ENCODE measurements at regions not wholly inside any gene's neighbourhood (a gene's known extent, or its start where the extent isn't known, plus 50 kb on each side); places are given as distances from the start of the nearest gene placed in this dataset.

DNA sequence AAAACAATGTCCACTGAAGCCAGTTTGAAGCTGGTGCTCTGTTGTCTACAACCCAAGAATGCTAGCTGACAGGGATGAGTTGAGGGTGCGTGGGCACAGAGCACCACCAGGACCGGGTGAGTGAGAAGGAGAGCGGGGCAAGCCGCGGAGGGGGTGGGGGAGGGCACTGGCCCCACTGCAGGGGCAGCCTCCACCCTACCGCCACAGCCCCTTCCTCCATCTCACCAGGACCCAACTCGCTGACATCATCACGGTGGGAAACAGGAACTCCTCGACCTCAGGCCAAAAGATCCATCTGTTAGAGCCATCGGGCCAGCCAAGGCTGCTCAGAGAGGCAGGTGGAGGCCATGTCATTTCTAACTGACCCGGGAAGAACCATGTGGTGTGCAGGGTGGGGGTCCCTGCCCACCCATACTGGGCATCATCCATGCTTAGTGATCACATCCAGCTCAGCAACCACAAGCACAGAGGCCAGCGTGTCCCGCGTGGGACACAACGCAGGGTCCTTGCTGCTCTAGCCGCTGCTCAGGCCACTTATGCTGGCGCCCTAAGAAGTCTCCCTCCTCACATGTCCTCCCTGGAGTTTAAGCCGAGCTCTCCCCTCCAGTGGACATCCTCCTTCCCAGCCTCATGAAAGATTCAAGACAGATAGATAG, 57.6 kb upstream of the GATA2 start:
- H3K36me3 ChIP-seq, result no peaks in the 10 kb centered on the region
- H3K9me3 ChIP-seq, result no peaks in the 10 kb centered on the region
- TF ChIP-seq, protein P1, sequence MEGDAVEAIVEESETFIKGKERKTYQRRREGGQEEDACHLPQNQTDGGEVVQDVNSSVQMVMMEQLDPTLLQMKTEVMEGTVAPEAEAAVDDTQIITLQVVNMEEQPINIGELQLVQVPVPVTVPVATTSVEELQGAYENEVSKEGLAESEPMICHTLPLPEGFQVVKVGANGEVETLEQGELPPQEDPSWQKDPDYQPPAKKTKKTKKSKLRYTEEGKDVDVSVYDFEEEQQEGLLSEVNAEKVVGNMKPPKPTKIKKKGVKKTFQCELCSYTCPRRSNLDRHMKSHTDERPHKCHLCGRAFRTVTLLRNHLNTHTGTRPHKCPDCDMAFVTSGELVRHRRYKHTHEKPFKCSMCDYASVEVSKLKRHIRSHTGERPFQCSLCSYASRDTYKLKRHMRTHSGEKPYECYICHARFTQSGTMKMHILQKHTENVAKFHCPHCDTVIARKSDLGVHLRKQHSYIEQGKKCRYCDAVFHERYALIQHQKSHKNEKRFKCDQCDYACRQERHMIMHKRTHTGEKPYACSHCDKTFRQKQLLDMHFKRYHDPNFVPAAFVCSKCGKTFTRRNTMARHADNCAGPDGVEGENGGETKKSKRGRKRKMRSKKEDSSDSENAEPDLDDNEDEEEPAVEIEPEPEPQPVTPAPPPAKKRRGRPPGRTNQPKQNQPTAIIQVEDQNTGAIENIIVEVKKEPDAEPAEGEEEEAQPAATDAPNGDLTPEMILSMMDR (IDR thresholded peaks at IDR 0.05; ENCODE audit: low read depth, low read length), result no peak
- H3K4me3 ChIP-seq (ENCODE audit: low read depth, low read length), result no peak overlapping the region
- DNase-seq, result no peak
- peaks cover 37% of the 10 kb centered on the region for H3K4me1 ChIP-seq
- no peaks in the 10 kb centered on the region for H3K27me3 ChIP-seq

DNA sequence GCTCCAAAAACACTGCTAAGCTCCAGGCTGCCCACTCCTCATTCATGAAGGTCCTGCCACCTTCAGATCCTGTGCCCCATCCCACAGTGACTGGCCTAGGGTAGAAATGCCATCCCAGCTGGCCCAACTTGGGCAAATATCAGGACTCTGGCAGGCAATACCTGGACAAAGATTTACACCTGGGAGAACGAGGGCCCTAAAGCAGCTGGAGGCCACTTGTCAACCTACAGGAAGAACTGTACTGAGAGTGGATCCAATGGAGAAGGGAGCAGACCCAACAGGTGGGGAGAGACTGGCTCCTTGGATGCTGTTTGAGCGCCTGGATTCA, 57.1 kb upstream of the GATA2 start:
- Histone ChIP-seq H3K27me3 (no peaks in the 10 kb centered on the region), H3K9me3 (no peaks in the 10 kb centered on the region), H3K36me3 (no peaks in the 10 kb centered on the region), H3K4me1 (peaks cover 37% of the 10 kb centered on the region), H3K4me3 (ENCODE audit: low read depth, low read length) (no peak overlapping the region)
- no peak for DNase-seq
- TF ChIP-seq, protein P1 (IDR thresholded peaks at IDR 0.05; ENCODE audit: low read depth, low read length), result no peak

DNA sequence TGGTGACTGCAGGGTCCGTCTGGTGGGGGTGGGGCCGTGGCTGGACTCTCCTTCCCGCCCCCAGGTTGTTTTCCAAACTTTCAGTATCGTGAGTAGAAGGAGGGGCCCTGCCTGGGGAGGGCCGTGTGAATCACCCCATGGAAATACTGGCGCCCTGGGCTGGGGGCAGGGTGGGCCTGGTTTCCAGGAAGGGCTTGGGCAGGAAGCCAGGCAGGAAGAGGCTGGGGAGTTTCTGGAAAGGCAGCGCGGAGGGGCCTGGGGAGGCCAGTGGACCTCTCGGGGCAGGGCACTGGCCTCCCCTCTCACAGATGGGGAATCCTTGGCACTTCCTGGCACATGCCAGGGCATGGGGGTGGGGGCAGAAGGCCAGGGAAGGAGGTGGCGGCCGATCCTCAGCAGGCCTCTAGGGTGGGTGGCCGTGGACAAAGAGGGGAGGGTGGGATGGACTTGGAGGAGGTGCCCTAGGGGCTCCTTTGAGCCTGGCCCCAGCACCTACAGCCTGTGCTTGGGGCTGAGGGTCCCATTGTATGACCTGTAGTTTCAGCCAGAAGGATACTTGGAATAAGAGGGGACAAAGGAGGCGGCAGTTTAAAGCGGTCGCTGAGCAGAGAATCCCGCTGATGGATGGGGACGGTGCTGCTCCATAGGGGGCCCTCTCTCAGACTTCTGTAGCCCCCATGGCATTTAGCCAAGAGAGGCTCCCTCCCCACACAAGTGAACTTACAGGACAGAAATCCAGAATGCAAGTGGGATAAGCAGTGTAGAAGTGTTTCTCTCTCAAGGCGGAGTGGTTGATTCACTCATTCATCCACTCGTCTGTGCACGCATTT, 56.5 kb upstream of the GATA2 start:
- H3K27me3 ChIP-seq, result no peaks in the 10 kb centered on the region
- H3K4me3 ChIP-seq (ENCODE audit: low read depth, low read length), result peak overlapping the region; percentile 3; the same call in 1 of the 2 replicates
- no peaks in the 10 kb centered on the region for H3K9me3 ChIP-seq
- no peaks in the 10 kb centered on the region for H3K36me3 ChIP-seq
- TF ChIP-seq, protein P1 (IDR thresholded peaks at IDR 0.05; ENCODE audit: low read depth, low read length), result no peak
- peak; percentile 81 for DNase-seq
- H3K4me1 ChIP-seq, result peaks cover 37% of the 10 kb centered on the region

DNA sequence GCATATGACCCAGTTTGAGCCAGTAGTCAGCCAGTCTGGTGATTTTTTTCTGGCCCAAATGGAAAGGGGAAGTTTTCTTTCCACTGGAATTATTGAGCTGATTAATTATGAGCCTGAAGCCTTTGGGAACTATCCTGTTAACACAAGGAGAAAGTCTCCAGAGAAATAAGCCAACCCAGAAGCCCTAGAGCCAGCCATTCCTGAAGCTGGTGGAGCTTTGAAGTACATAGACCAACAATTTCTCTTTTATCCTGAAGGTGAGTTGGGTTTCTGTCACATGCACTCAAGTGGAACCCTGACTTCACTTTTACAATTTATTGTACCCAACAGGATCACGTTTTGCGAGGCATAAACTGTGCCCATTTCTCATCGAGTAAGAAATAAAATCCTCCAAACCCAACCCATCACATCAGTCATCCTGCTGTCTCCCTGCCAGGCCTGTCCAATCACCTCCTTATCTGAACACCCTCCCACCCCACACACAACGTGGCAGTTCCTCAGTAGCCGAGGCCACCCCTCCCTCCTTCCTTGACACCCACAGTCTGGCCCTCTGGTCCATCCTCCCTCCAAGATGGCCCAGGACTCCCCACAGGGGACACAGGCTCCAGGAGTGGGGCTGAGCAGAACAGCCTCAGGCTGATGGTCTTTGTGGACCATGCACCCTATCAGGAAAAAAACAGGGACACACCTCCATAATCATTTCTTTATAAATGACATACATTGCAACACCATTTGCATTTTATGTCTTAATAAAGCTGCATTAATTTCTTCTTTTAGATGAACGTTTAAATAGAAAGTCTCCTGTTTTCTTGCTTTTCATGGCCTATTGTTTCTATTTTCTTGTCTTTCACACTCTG, 55.7 kb upstream of the GATA2 start:
- Histone ChIP-seq H3K4me3 (ENCODE audit: low read depth, low read length) (peak overlapping the region; percentile 3; the same call in 1 of the 2 replicates), H3K4me1 (peaks cover 37% of the 10 kb centered on the region), H3K36me3 (no peaks in the 10 kb centered on the region), H3K27me3 (no peaks in the 10 kb centered on the region), H3K9me3 (no peaks in the 10 kb centered on the region)
- TF ChIP-seq, protein P1 (IDR thresholded peaks at IDR 0.05; ENCODE audit: low read depth, low read length), result no peak
- DNase-seq, result peak; percentile 53

DNA sequence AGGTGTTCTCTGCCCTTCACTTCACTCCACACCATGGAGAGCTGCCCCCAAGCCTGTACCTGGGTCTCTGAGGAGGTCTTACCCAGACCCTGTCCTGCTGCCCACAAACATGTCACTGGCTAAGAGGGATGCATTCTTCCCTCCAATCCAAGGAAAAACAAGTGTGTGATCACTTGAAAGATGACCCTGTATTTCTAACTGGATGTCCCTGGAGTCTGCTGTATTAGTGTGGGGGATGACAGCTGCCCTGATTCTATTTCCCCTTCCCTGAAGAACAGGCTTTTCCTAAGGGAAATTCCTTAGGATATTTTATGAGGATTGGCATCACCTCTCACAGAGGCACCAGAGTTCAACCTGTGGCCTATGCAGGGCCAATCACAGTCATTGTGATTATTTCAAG, 55.0 kb upstream of the GATA2 start:
- H3K9me3 ChIP-seq, result no peaks in the 10 kb centered on the region
- TF ChIP-seq, protein P1 (IDR thresholded peaks at IDR 0.05; ENCODE audit: low read depth, low read length), result no peak
- peaks cover 37% of the 10 kb centered on the region for H3K4me1 ChIP-seq
- no peaks in the 10 kb centered on the region for H3K36me3 ChIP-seq
- no peaks in the 10 kb centered on the region for H3K27me3 ChIP-seq
- H3K4me3 ChIP-seq (ENCODE audit: low read depth, low read length), result no peak overlapping the region
- DNase-seq, result no peak
